T1000 (cell line): ENCODE measurements at regions not wholly inside any gene's neighbourhood (a gene's known extent, or its start where the extent isn't known, plus 50 kb on each side); places are given as distances from the start of the nearest gene placed in this dataset.
"Not testable (repeated sequence)": the region's sequence is repeated elsewhere in the genome, so short reads cannot be mapped to it uniquely, and the experiment has no call there.

Source experiments
- DNase-seq: peaks from one replicate; lab custom pipeline; 2025; ENCODE audit warnings: mixed read lengths; lab: John Stamatoyannopoulos, UW

DNA sequence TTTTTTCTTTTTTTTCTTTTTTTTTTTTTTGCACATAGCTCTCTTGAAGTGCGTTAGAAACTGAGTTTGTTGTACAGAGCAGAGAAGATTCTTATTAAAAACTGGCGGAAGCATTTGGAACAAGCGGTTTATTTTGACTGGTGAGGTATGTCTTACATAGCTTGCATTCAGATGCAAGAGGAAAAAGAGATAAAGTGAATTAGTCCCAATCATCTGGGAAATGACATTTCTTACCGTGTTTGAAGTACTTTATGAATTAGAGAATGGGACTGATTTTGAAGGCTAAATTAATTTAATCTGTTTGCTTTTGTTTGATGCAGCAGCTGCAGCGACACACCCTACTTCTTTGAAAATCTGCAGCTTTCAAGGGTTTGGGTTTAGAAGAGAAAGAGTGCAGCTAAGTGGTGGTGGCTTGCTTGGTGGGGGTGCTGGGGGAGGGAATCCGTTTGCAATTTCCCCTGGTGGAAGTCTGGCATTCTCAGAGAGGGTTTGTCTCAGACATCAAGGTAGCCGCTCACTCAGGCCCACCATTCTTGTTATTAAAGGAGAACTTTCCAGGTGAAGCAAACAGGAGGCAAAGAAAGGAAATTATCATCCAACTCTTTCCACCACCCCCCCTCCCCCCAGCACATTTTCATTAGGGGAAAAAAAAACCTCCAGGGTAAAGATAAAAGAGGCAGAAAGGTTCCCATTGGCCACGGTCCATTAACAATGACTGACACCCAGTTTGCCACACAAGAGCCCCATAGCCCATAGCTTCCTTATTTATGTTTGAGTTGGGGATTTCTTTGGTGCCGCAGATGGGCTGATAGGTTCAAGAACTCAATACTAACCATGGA, 231.7 kb downstream of the SKIDA1 start:
- DNase-seq, result no peak

DNA sequence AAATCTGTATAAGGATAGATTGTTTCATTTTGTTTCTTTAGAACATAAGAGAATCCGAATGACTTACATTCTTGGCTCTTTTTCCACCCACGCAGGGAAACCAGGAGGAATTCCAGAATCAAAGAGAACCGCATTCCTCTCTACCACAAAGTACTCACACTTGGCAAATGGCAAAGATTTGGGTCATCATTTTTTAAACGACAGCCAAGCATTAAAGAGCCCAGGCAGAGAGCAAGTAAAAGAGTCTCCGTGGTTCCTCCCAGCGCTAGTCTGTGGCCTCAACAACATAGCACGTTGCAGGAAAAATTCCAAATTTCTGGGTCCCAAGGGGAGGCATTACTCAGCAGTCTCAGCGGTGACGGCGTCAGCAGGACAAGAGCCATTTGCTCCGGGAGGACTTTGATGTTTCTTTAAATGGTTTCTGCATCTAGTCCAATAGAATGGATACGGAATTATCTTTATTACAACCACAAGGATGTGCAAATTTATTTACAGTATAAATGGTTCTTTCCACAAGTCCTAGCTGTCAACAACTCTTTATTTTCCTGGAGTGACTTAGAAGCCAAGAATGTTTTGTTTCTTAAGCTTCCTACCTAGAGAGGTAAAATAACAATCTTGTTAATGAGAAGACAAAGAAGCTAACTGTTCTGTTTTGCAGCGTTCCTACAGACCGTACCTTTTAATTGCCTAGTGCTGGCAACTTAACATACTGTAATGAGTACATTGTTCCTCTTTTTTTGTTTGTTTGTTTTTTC, 232.5 kb downstream of the SKIDA1 start:
- DNase-seq, result peak; percentile 89

DNA sequence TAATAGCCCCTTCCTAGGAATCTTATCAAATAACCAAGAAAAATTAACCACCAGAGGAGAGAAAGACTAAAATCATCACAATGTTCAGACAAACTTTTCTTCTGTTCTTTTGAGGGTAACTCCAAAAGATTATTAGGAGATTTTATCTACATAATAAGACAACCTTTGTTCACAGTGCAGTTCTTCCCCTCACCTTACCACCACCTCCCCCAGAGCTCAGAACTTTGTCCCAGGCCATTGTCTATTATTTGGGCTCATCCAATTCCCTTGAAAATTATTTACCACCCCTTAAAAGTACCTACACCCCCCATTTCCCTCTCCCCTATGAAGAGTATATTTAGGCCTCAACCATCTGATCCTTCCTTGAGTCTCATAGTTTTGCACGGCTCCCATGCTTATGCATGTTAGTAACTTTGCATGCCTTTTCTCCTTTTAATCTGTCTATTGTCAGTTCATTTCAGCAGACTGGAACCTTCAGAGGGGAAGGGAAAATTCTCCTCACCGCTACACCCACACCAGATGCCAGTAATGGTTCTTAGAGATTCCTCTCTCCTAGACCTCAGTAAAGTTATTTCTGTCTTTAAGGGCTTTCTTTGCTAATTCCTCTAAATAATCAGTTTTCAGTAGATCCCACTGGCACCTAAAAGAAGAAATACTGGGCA, 234.9 kb downstream of the SKIDA1 start:
- DNase-seq, result no peak

GRCh38 chr10:21289961-21290360, 235.5 kb downstream of the SKIDA1 start:
- no peak for DNase-seq

GRCh38 chr10:21289271-21289670, 236.2 kb downstream of the SKIDA1 start:
- DNase-seq, result no peak

DNA sequence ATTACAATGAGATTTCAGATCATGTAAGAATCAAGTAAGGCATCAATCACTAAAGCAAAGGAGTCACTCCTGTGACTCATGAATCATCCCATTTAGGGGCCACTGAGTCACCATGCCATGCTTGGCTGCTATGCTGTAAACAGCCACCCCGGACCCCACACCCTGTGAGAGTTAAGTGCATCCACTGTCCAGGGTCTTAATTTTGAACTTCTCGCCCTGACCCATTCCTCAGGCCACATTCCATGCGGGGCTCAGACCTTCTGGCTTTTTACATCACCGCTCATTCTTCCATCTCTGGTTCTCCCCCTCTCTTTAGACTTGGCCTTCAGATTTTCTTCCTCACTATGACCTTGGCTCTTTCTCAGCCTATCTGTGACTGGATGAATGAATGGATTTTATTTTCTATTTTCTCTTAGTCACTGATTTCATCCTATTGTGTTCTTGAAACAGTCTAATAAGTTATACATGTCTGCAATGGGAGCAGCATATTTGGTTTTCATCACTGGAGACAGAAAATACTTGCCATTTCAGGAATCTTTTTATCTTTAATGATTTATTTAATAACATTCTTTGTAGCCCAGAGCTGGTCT, 239.6 kb downstream of the SKIDA1 start:
- DNase-seq, result no peak

DNA sequence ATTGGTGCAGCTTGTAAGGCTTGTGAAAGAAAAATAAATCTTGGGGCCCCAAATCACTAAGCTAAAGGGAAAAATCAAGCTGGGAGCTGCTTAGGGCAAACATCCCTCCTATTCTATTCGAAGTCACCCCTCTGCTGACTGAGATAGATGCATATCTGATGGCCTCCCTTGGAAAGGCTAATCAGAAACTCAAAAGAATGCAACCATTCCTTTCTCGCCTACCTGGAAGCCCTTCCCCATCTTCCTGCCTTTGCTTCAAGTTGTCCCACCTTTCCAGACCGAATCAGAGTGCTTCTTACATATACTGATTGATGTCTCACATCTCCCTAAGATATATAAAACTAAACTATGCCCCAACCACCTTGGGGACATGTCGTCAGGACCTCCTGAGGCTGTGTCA, 240.3 kb downstream of the SKIDA1 start:
- no peak for DNase-seq

DNA sequence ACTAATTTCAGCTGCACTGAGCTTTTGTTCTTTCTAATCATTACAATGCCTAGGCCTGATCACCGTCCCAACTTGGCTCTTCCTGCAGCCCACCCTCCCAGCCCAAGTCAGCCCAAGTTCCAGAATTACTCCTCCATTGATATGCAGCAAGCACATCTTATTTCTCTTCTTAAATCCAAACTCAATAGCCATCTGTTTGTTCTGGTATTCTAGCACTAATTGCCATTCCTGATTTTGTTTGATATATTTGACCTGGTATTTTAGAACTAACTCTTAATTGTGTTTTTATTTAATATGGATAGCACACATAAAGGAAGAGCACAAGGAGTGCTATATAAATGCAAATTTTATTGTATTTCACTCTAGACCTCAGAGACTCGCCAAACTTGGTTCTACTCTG, 241.2 kb downstream of the SKIDA1 start:
- no peak for DNase-seq

DNA sequence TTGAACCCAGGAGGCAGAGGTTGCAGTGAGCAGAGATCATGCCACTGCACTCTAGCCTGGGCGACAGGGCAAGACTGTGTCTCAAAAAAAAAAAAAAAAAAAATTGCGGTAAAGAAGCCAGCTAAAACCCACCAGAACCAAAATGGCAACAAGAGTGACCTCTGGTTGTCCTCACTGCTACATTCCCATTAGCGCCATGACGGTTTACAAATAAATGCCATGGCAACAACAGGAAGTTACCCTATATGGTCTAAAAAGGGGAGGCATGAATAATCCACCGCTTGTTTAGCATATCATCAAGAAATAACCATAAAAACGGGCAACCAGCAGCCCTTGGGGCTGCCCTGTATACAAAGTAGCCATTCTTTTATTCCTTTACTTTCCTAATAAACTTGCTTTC, 242.4 kb downstream of the SKIDA1 start:
- DNase-seq, result not testable (repeated sequence)

DNA sequence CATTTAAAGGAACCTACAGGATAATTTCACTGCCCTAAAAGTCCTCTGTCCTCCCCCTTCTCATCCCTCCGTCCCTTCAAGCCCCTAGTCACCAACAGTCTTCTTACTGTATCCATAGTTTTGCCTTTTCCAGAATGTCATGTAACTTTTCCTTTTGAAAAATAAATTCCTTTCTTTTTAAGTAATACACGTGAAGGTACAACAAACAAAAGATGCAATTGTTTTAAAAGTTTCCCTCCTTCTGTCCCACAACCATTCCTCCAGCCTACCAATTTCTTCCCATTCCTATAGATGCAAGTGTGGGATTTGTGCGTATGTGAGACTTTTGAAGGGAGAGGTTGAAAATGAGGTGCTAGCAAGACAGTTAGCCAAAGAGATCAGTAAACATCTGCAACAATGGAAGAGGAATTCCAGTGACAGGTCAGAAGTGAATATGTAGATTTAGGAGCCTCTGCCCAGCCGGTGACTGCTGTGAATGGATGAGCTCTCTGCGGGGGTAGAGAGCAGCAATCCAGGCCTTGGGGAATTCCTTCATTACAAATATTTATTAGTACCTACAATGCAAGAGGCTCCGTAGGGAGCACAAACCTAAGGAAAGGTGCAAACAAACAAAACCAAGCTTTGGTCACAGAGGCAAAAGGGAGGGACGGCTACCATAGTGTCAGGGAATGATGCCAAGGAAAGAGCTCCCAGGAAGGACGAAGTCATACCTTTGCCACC, 243.6 kb downstream of the SKIDA1 start:
- DNase-seq, result no peak

GRCh38 chr10:21280971-21281572, 244.4 kb downstream of the SKIDA1 start:
- DNase-seq, result no peak

DNA sequence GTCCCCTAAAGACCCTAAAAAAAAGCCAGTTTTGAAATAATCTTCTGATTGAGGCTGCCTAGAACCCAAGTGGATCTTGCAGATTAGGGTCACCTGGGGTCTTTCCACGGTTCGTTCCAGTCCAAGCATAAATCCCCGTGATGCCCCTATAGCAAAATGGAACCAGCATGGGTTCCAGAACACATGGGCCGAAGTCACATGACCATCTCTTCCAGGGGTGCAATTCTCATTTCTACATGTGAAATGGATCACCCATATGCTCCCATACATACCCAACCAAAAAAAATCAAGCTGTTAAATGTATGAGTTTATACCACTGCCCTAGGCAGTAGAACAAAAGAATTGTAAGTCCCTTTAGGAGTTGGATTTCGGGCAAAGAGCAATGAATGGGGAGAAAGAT, 245.4 kb downstream of the SKIDA1 start:
- no peak for DNase-seq

DNA sequence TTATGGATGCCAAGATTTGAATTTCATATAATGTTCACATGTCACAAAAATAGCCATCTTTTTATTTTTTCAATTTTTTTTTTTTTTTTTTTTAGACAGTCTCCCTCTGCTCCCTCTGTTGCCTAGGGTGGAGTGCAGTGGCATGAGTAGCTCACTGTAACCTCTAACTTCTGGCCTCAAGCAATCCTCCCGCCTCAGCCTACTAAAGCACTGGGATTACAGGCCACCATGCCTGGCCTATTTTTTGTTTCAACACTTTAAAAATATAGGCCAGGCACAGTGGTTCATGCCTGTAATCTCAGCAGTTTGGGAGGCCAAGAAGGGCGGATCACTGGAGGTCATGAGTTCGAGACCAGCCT, 246.3 kb downstream of the SKIDA1 start:
- DNase-seq, result no peak

- peak; percentile 56 for DNase-seq
These were observed 246.8 kb downstream of the SKIDA1 start for GRCh38 chr10:21278491-21279216.

GRCh38 chr10:21273400-21273968, 252.0 kb downstream of the SKIDA1 start:
- no peak for DNase-seq

DNA sequence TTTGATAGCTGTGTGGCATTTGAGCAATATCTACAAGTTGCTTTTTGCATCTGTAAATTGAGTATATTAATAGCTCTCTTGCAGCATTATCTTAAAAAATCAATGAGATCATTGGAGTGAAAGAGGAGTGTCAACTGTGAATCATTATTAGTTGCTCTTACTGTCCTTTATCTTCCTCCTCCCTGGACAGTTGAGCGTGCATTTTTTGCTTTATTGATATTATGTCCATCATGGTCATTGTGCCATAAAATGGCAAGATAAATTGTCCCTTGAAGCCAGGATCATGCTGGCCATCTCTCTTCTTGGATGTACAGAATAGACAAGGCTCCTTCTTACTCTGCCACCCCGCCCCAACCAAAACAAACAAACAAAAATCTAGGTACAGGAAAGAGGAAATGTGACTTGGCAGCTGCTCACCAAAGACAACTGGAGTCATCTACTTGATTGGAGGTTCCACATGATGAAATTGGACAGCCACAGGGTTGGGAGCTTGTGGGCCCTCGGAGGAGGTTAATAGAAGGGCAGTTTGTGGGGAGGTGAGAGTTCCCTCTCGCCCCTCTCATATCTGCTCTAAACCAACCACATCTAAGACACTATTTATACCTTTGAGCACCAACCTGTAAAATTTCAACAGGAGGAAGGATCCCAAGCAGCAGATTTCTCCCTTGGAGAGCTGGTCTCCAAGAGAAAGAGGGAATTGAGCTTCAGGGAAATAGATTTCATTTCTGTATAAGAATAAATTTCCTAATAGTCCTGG, 252.7 kb downstream of the SKIDA1 start:
- no peak for DNase-seq

DNA sequence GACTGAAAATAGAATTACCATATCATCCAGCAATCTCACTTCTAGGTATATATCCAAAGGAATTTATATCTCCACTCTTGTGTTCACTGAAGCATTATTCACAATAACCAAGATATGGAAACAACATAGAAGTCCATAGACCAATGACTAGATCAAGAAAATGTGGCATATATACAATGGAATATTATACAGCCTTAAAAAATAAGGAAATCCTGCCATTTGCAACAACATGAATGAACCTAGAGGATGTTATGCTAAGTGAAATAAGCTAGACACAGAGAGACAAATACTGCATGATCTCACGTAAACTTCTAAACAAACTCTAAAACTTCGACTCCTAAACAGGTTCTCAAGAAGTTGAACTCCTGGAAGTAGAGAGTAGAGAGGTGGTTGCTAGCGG, 254.5 kb downstream of the SKIDA1 start:
- DNase-seq, result no peak

- DNase-seq, result no peak
These were observed 256.2 kb downstream of the SKIDA1 start for GRCh38 chr10:21269289-21269688.

DNA sequence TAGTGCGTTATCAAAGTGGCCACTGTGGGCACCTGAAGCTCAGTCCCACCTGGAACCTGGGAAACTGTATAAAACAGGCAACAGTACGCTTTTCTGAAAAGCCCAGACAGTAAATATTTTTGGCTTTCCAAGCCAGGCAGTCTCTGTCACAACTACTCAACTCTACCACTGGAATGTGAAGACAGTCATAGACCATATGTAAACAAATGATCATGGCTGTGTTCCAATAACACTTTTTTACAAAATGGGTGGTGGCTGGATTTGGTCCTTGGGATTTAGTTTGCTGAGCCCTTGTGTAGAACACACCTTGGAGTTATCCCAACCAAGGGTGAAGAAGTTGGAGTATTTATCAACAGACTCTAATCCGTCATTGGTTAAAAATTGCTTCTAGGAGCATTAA, 259.9 kb downstream of the SKIDA1 start:
- no peak for DNase-seq

DNA sequence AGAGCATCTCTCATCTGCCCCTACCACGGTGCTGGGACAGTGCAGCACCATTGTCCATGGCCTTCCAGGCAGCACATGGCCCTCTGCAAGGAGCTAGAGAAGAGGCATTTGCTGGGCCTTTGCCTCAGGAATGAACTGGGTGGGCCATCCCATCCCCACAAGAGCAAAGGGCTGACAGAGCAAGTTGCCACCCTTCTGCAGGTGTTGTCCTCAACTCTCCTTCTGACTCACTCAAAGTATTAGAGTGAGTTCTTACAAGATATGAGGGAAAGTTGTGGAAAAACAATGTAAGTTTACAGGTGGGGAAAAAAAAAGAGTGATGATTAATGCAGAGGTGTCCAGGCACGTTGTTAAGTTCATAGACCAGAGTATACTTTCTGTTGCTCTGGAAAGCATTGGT, 261.2 kb downstream of the SKIDA1 start:
- DNase-seq, result no peak
